GM10266 (cell line): ENCODE measurements at regions not wholly inside any gene's neighbourhood (a gene's known extent, or its start where the extent isn't known, plus 50 kb on each side); places are given as distances from the start of the nearest gene placed in this dataset.

Source experiments
- DNase-seq: peaks from one replicate; pipeline ENCODE4 v3.0.0; 2012; ENCODE audit errors: extremely low spot score
- CTCF ChIP-seq: IDR thresholded peaks from 2 replicates; pipeline ENCODE4 v1.5.1; 2012; ENCODE audit warnings: mild to moderate bottlenecking, low read depth; ENCODE audit not compliant: control insufficient read depth, insufficient read depth; ENCODE audit errors: missing control alignments

GRCh38 chr1:207971331-207972219, 60.6 kb upstream of the CD34 start:
- no peak for DNase-seq

GRCh38 chr1:207970329-207971233, 59.7 kb upstream of the CD34 start:
- TF ChIP-seq CTCF, result no peak
- no peak for DNase-seq

More at GRCh38 chr1:207971331-207972219, 60.6 kb upstream of the CD34 start:
- TF ChIP-seq CTCF, result no peak

GRCh38 chr1:207969528-207969927, 58.6 kb upstream of the CD34 start:
- no peak for DNase-seq
- TF ChIP-seq CTCF, result no peak

GRCh38 chr1:207968521-207969009, 57.6 kb upstream of the CD34 start:
- TF ChIP-seq CTCF, result no peak
- DNase-seq, result no peak

- DNase-seq, result no peak
- TF ChIP-seq CTCF, result no peak
These were observed 56.8 kb upstream of the CD34 start for GRCh38 chr1:207967703-207968102.

GRCh38 chr1:207966521-207966920, 55.6 kb upstream of the CD34 start:
- no peak for DNase-seq
- no peak for TF ChIP-seq CTCF
